ENCODE measurements at regions not wholly inside any gene's neighbourhood (a gene's known extent, or its start where the extent isn't known, plus 50 kb on each side); places are given as distances from the start of the nearest gene placed in this dataset.
A peak's percentile ranks its signal among the peaks of the same experiment; 100 is the strongest.

GRCh38 chr2:497770-498492, 179.3 kb downstream of the TMEM18 start:
- Histone ChIP-seq H3K79me1 (ENCODE audit: low read depth, low read length) (no peaks in the 10 kb centered on the region), H3K56ac (replicated peaks; ENCODE audit: insufficient read length, low read depth, low read length) (no peak overlapping the region), H3K23ac (ENCODE audit: insufficient read length) (no peak overlapping the region), H4K5ac (ENCODE audit: insufficient read length, low read depth, low read length) (no peak overlapping the region), H3K79me2 (ENCODE audit: control insufficient read depth in 1 of 2, insufficient read depth in 2 of 2, low read length in 2 of 2) (no peaks in the 10 kb centered on the region), H2BK120ac (replicated peaks; ENCODE audit: low read depth, low read length) (no peak overlapping the region), H3K36me3 (ENCODE audit: control insufficient read depth in 2 of 4, insufficient read depth in 4 of 4, low read length in 3 of 4) (no peaks in the 10 kb centered on the region), H4K91ac (replicated peaks; ENCODE audit: insufficient read length, low read length) (no peak overlapping the region), H3K4ac (replicated peaks; ENCODE audit: insufficient read length, low read depth, low read length) (no peak overlapping the region), H2BK15ac (ENCODE audit: low read length) (no peak overlapping the region), H3K14ac (ENCODE audit: insufficient read length) (no peak overlapping the region), H3K4me3 (ENCODE audit: extremely low read depth in 1 of 4, insufficient read depth in 2 of 4, low read depth in 3 of 4, low read length in 4 of 4) (no peak overlapping the region), H3K27me3 (replicated peaks in 1 of 4; ENCODE audit: control insufficient read depth in 3 of 4, extremely low read depth in 1 of 4, insufficient read depth in 3 of 4, low read length in 3 of 4) (no peaks in the 10 kb centered on the region), H3K23me2 (ENCODE audit: low read depth, low read length) (no peaks in the 10 kb centered on the region), H3K27ac (ENCODE audit: low read depth, low read length) (no peak overlapping the region), H4K20me1 (replicated peaks in 1 of 2; ENCODE audit: control insufficient read depth in 1 of 2, insufficient read depth in 2 of 2, low read length in 2 of 2) (no peaks in the 10 kb centered on the region), H3K9ac (replicated peaks in 1 of 4; ENCODE audit: extremely low read depth in 1 of 4, low read depth in 3 of 4, low read length in 3 of 4) (no peak overlapping the region), H3K4me1 (replicated peaks in 1 of 4; ENCODE audit: control insufficient read depth in 3 of 4, insufficient read depth in 4 of 4, low read length in 3 of 4) (no peaks in the 10 kb centered on the region), H3K18ac (ENCODE audit: extremely low read depth, low read length) (no peak overlapping the region), H3K9me3 (ENCODE audit: insufficient read depth in 2 of 2, low read depth in 1 of 2, low read length in 1 of 2) (no peaks in the 10 kb centered on the region), H2AK5ac (ENCODE audit: low read depth, low read length) (no peak overlapping the region), H2BK12ac (ENCODE audit: low read depth, low read length) (no peak overlapping the region), H2AFZ (ENCODE audit: low read length) (no peak overlapping the region), H2BK5ac (ENCODE audit: low read depth, low read length) (no peak overlapping the region), H2BK20ac (ENCODE audit: low read length) (no peak overlapping the region), H3K4me2 (ENCODE audit: insufficient read depth in 1 of 2, low read depth in 2 of 2, low read length in 2 of 2) (no peak overlapping the region), H4K8ac (ENCODE audit: extremely low read depth, insufficient read depth, low read length) (no peak overlapping the region)
- 89% methylated on average over 9 of the region's 9 CpGs; no CpG with 5 or more reads in 1 of the 2 experiments for WGBS, 2 experiments (ENCODE audit: extremely low coverage in 1 of 2, insufficient coverage in 1 of 2, insufficient read length in 1 of 2, insufficient replicate concordance in 2 of 2, low coverage in 1 of 2, low lambda C conversion rate in 2 of 2, missing lambda C conversion rate in 1 of 2)
- no peak for FAIRE-seq
- CTCF ChIA-PET (ENCODE audit: partially characterized antibody) = interaction anchor here (1.3 kb wide), 1 partner anchor 207 kb away, joined by 4 read pairs; no protein-coding TSS in a partner anchor
- peak in 1 of 2 experiments; percentile 31 for DNase-seq (ENCODE audit: low read depth in 1 of 2, low spot score in 2 of 2)
- POLR2A ChIA-PET (ENCODE audit: partially characterized antibody) = no interaction called here
- no peak for TF ChIP-seq RXRA (IDR thresholded peaks at IDR 0.05; ENCODE audit: insufficient read depth, low read depth, low read length)
- TF ChIP-seq MAX (IDR thresholded peaks at IDR 0.05) = no peak
- TF ChIP-seq CREB1 (IDR thresholded peaks at IDR 0.05) = no peak
- TF ChIP-seq TCF12 (IDR thresholded peaks at IDR 0.05; ENCODE audit: low read depth, low read length) = no peak
- no peak for TF ChIP-seq POU5F1 (IDR thresholded peaks at IDR 0.05; ENCODE audit: low read depth, low read length)
- TF ChIP-seq SIX5 (IDR thresholded peaks at IDR 0.05; ENCODE audit: low read depth, low read length) = no peak
- no peak for TF ChIP-seq POLR2AphosphoS5 (IDR thresholded peaks at IDR 0.05; ENCODE audit: low read depth, low read length)
- TF ChIP-seq JUN (IDR thresholded peaks at IDR 0.05; ENCODE audit: low read depth, low read length) = no peak
- TF ChIP-seq SUZ12 (IDR thresholded peaks at IDR 0.05; ENCODE audit: low read length) = no peak
- TF ChIP-seq RFX5 (IDR thresholded peaks at IDR 0.05; ENCODE audit: borderline replicate concordance, low read depth, low read length) = no peak
- no peak for TF ChIP-seq TBP (IDR thresholded peaks at IDR 0.05; ENCODE audit: low read depth, low read length)
- no peak for TF ChIP-seq TAF7 (optimal IDR thresholded peaks at IDR 0.05; ENCODE audit: borderline replicate concordance, low read depth, low read length)
- no peak for TF ChIP-seq CTBP2 (IDR thresholded peaks at IDR 0.05; ENCODE audit: borderline replicate concordance, insufficient read depth, insufficient read length, low read length)
- TF ChIP-seq BCL11A (IDR thresholded peaks at IDR 0.05; ENCODE audit: low read depth in 2 of 2, low read length in 2 of 2) = no peak
- TF ChIP-seq RBBP5 (IDR thresholded peaks at IDR 0.05; ENCODE audit: borderline replicate concordance, low read depth, low read length) = no peak
